ENCODE measurements at regions not wholly inside any gene's neighbourhood (a gene's known extent, or its start where the extent isn't known, plus 50 kb on each side); places are given as distances from the start of the nearest gene placed in this dataset.

- POLR2A ChIA-PET: no interaction called here
Observed at GRCh38 chr2:129761569-129762021, 217.9 kb upstream of the RAB6C start.

More at GRCh38 chr2:129761569-129762021, 217.9 kb upstream of the RAB6C start:
- DNase-seq: no peak
- Histone ChIP-seq H3K9me2 (no peaks in the 10 kb centered on the region), H3K36me3 (replicated peaks in 1 of 2; ENCODE audit: control insufficient read depth in 1 of 2, insufficient read depth in 2 of 2, low read length in 1 of 2) (no peaks in the 10 kb centered on the region), H3K27me3 (ENCODE audit: insufficient read depth) (no peaks in the 10 kb centered on the region), H3F3A (replicated peaks; ENCODE audit: insufficient read depth) (no peaks in the 10 kb centered on the region), H3K9me3 (no peaks in the 10 kb centered on the region), H3K79me2 (ENCODE audit: insufficient read depth) (no peaks in the 10 kb centered on the region), H4K20me1 (ENCODE audit: insufficient read depth) (no peaks in the 10 kb centered on the region), H2AFZ (ENCODE audit: low read depth) (no peak overlapping the region), H3K4me2 (no peak overlapping the region), H3K27ac (ENCODE audit: low read depth in 2 of 2, low read length in 1 of 2) (no peak overlapping the region), H3K9ac (no peak overlapping the region), H3K4me3 (ENCODE audit: low read depth in 2 of 2, low read length in 1 of 2) (no peak overlapping the region), H3K4me1 (ENCODE audit: control insufficient read depth in 1 of 2, insufficient read depth in 2 of 2, low read depth in 1 of 2, low read length in 1 of 2) (peaks cover 0 to 12% of the 10 kb centered on the region in 2 experiments; a peak in 1 of 4 replicates)
- WGBS (ENCODE audit: low lambda C conversion rate): no CpG with 5 or more reads among the region's 10 CpGs
- TF ChIP-seq CHD2 (IDR thresholded peaks at IDR 0.05; ENCODE audit: low read length, partially characterized antibody): no peak
- TF ChIP-seq FOXM1 (IDR thresholded peaks at IDR 0.05; ENCODE audit: low read depth): no peak
- TF ChIP-seq USF1 (IDR thresholded peaks at IDR 0.05; ENCODE audit: borderline replicate concordance, low read depth): no peak
- TF ChIP-seq PBX3 (IDR thresholded peaks at IDR 0.05): no peak
- TF ChIP-seq MXI1 (IDR thresholded peaks at IDR 0.05; ENCODE audit: low read depth, low read length): no peak
- no peak for TF ChIP-seq MEF2A (IDR thresholded peaks at IDR 0.05; ENCODE audit: borderline replicate concordance, low read depth)
- TF ChIP-seq JUND (IDR thresholded peaks at IDR 0.05): no peak
- no peak for TF ChIP-seq CTCF (IDR thresholded peaks at IDR 0.05)
- CTCF ChIA-PET: interaction anchor here (1.4 to 1.9 kb wide), 2 partner anchors 8 to 162 kb away, joined by 4 to 5 read pairs; no protein-coding TSS in a partner anchor

Measured in SK-N-SH (cell line).